ENCODE measurements at regions not wholly inside any gene's neighbourhood (a gene's known extent, or its start where the extent isn't known, plus 50 kb on each side); places are given as distances from the start of the nearest gene placed in this dataset.

- H3K4me1 ChIP-seq (ENCODE audit: control insufficient read depth, insufficient read depth, low read length): no peaks in the 10 kb centered on the region
- in situ Hi-C loops (cut with MboI; ENCODE audit: low sequenced_read_pairs) (no loop called here), intact Hi-C loops (cut with micrococcal nuclease) (no loop called here), dilution Hi-C loops (cut with HindIII; ENCODE audit: low sequenced_read_pairs, unreplicated experiment) (no loop called here)
- no peak overlapping the region for H3K14ac ChIP-seq (replicated peaks; ENCODE audit: low read depth, low read length)
- no peak overlapping the region for H3K18ac ChIP-seq (ENCODE audit: low read depth, low read length)
- no peak overlapping the region for H3K56ac ChIP-seq (ENCODE audit: extremely low read depth, insufficient read depth, low read length)
- DNase-seq: no peak
- ChIA-PET CTCF (no interaction called here), POLR2A (ENCODE audit: unreplicated experiment) (no interaction called here)
- H3K23ac ChIP-seq (ENCODE audit: low read depth, low read length): no peak overlapping the region
- H4K5ac ChIP-seq (ENCODE audit: low read depth, low read length): no peak overlapping the region
- H3K4me2 ChIP-seq (ENCODE audit: low read depth, low read length): no peak overlapping the region
- no peak overlapping the region for H2AFZ ChIP-seq (replicated peaks; ENCODE audit: low read length, poor library complexity)
- H3K27ac ChIP-seq (ENCODE audit: insufficient read depth, low read length): no peak overlapping the region
- no peaks in the 10 kb centered on the region for H3K36me3 ChIP-seq (ENCODE audit: control insufficient read depth, insufficient read depth, low read length)
- TF ChIP-seq CHD1 (IDR thresholded peaks at IDR 0.05; ENCODE audit: low read depth, low read length): no peak
- TF ChIP-seq POLR2A (IDR thresholded peaks at IDR 0.05; ENCODE audit: low read depth, low read length): no peak
- TF ChIP-seq RCOR1 (IDR thresholded peaks at IDR 0.05; ENCODE audit: insufficient replicate concordance, low read length): no peak
- no peak for TF ChIP-seq SMC3 (IDR thresholded peaks at IDR 0.05; ENCODE audit: low read depth, low read length)
- no peak for TF ChIP-seq CEBPB (IDR thresholded peaks at IDR 0.05; ENCODE audit: low read depth, low read length)
- TF ChIP-seq NFE2L2 (IDR thresholded peaks at IDR 0.05; ENCODE audit: low read depth, low read length): no peak
- TF ChIP-seq ELK1 (IDR thresholded peaks at IDR 0.05; ENCODE audit: borderline replicate concordance, low read depth, low read length): no peak
- TF ChIP-seq RFX5 (IDR thresholded peaks at IDR 0.05; ENCODE audit: low read depth, low read length): no peak
- no peak for TF ChIP-seq MAFK (IDR thresholded peaks at IDR 0.05; ENCODE audit: low read depth, low read length)
- TF ChIP-seq FOS (IDR thresholded peaks at IDR 0.05; ENCODE audit: low read depth, low read length): no peak
- H3K27me3 ChIP-seq (ENCODE audit: control insufficient read depth, insufficient read depth, low read length): no peaks in the 10 kb centered on the region
- H3K79me1 ChIP-seq (ENCODE audit: low read depth in 1 of 2, low read length in 2 of 2): no peaks in the 10 kb centered on the region
- no peak overlapping the region for H3K4me3 ChIP-seq (ENCODE audit: insufficient read depth, low read depth, low read length)
- H3K4ac ChIP-seq (ENCODE audit: low read depth, low read length): no peak overlapping the region
- peaks cover 6% of the 10 kb centered on the region; the same call in 1 of the 2 replicates for H3K9me3 ChIP-seq (ENCODE audit: control insufficient read depth, insufficient read depth, low read length)
- no peak overlapping the region for H4K91ac ChIP-seq (ENCODE audit: insufficient read depth, low read depth, low read length)
- H3K9ac ChIP-seq (ENCODE audit: low read depth, low read length): no peak overlapping the region
- no peak overlapping the region for H2AK9ac ChIP-seq (replicated peaks; ENCODE audit: low read depth, low read length, poor library complexity)
- no peak overlapping the region for H4K8ac ChIP-seq (ENCODE audit: low read depth in 2 of 2, low read length in 2 of 2)
- no peak overlapping the region for H2BK120ac ChIP-seq (ENCODE audit: low read depth, low read length)
- H2BK5ac ChIP-seq (ENCODE audit: low read depth, low read length, poor library complexity, severe bottlenecking): no peak overlapping the region
- no CpG with 5 or more reads among the region's 2 CpGs for WGBS, 2 experiments (ENCODE audit: extremely low coverage in 2 of 2, insufficient read length in 1 of 2)
- H2BK20ac ChIP-seq (ENCODE audit: low read depth, low read length): no peak overlapping the region
- no peaks in the 10 kb centered on the region for H4K20me1 ChIP-seq (ENCODE audit: insufficient read depth, low read length)
- H3K9me1 ChIP-seq (ENCODE audit: insufficient read depth, low read length): no peaks in the 10 kb centered on the region
- no peak overlapping the region for H2BK15ac ChIP-seq (ENCODE audit: low read depth, low read length)
- no peak for ATAC-seq (ENCODE audit: low read depth)
- no TSS peak for BruUV-seq (replicated peaks)
- H2AK5ac ChIP-seq (ENCODE audit: low read depth, low read length): no peak overlapping the region
Measured at GRCh38 chr7:119482671-119483070, 790.3 kb upstream of the KCND2 start.

Measured in IMR-90 (cell line).